ENCODE measurements at regions not wholly inside any gene's neighbourhood (a gene's known extent, or its start where the extent isn't known, plus 50 kb on each side); places are given as distances from the start of the nearest gene placed in this dataset.

DNA sequence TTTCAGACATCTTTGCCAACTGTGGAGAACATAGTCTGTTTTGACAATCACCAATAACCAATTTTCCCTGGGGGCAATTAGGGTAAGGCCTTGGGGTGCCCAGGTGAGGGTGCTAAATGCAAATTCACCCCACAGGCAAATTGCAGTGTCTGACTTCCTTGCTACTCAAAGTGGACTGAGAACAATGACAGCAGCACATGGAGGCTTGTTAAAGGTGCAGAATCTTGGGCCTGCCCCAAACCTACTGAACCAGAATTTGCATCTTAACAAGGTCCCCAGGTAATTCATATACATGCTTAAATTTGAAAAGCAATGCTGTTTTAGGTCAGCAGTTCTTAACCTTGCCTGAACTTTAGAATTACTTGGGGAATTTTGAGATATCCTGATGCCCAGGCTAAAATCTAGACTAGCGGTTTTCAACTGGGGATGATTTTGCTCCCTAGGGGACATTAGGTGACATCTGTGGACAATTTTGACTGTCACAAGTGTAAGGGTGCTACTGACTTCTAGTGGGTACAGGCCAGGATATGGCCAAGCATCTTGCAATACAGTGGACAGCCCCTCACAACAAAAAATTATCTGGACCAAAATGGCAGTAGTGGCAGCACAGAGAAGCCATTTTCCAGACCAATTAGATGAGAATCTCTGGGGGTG is 80.2 kb upstream of the GCFC2 start:
- no peak for DNase-seq

DNA sequence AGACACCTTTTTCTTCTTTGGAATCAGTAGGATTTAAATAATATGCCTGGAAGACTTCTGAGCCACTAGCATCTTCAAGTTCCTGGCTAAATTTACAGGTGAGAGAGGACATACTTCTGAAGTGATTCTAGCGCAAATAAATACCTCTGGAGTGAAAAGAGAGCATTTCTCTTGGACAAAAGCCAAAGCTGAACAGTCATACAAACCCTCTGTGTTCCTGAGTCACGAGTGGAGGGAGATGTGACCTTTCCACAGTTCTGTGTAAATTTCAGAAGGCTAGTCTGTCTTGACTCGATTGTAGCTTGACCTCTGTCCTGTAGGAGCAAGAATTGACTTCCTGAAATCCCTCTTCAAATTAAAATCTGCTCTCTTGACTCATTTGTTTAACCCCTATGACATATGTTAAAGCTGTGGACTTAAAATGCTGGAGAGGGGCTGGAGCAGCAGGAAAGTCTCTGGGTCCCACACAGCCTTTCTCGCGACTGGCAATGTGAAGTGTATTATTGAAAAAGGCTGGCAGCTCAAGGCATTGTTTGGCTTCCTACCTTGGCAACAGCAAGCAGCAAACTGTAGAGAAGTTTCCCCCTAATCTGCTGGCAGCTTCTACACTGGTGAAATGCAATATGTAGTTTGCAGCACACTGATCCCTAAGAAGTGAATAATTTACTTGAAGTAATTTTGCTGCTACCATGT is 79.6 kb upstream of the GCFC2 start:
- no peak for DNase-seq

DNA sequence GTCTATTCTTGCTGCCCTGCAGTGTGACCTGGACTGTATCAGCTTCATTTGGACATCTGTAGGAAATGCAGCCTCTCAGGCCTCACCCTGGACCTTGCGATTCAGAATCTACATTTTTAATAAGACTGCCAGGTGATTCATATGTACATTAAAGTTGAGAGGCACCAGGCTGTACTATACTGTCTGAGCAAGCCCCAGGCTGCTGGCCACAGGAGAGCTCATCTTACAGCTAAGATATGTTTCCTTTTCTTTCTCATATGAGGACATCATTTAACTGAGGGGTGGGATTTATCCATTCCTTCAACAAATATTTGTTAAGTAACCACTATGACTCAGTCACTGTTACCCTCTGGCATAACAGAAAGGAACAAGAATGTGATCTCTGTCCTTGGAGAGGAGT is 78.2 kb upstream of the GCFC2 start:
- no peak for DNase-seq

DNA sequence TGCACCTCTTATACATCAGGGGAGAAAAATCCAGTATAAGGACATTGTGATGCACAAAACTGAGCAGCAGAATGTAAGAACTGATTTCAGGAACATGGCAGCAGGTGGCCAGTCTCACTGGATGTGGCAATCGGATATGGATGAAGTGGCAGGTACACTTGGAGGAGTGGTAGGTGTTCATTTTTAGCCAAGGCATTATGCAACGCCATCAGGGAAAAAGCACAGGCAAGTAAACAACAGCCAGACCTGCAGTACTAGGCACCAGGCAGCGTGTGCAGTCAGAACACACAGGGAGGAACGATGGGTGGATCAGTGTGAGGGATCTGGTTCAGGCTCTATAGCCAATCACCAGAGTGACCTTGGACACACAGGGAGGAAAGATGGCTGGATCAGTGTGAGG is 77.4 kb upstream of the GCFC2 start:
- no peak for DNase-seq

DNA sequence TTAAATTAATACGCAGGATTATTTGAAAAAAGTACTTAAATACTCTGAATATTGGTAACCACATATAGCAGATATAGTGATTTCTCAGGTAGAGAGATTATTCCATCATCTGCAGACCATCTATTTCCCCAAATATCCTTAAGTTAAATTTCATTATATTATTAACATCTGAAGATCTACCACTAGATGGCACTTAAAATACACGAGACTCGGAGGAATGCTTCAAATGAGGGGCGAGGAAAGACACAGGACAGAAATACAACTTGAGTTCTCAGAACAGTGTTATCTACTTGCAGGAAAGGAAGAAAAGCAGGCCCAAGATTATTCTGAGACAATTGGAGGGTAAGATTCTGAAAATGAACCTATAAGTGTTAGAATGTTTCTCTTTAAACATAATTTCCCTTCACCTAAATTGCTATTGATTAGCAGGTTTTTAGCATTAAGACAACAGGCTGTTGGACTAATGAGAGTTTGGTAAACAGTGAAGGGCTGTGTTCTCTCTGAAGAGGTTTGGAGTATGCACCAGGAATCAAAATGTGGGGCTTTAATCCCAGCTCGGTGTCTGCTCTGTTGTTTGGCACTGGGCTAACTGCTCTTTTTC is 76.9 kb upstream of the GCFC2 start:
- DNase-seq = no peak

DNA sequence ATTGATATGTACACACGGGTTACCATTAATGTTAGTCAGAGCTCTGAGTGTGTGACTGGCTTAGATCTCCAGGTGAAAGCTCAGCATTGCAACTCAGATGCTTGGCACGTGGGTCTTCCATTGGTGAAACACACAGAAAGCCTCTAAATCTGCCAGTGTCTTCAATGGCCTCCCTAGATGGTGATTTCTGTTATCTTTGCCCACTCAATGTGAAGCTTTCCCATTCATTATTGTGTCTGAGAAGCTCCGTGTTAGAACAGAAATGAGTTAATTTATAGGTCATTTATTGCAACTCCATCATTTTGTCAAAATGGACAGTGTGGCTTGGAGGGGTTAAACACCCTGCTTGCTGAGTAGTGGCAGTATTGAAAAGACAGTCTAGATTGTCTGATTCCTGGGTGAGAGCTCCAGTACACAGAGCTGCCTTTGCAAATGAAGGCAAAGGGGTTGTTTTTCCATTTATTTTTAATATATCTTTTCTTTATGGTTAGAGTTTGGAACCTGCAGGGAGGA is 64.7 kb upstream of the GCFC2 start:
- DNase-seq = no peak

DNA sequence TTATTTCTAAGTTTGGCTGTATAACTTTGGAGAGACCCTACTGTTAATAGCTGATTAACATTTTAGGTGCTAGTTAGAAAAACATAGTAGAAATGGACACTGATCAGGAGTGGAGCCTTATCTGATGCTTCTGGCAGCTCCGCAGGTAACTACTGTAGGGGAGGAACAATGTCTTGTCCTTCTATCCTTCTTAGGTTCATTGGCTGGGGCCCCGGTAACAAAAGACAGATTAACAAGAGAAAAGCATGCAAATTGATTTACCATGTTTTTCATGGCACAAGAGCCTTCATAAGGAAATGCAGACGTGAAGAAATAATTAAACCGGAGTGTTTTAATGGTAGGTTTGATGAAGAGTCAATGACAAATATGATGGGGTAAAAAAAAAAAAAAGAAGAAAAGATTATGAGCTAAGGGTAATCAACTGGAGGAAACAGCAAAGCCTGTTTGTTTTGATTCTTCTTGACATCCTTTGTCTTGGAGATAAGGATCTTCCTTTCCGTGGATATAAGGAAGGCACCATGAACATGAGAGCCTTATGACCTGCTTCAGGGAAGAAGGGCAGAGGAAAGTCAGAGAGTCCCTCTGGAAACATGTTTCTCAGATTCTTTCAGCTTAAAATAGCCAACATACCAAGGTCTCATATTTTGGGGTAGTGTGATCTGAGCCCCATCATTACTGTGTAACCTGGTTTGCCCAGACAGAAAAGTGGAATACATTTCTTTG is 62.4 kb upstream of the GCFC2 start:
- no peak for DNase-seq

DNA sequence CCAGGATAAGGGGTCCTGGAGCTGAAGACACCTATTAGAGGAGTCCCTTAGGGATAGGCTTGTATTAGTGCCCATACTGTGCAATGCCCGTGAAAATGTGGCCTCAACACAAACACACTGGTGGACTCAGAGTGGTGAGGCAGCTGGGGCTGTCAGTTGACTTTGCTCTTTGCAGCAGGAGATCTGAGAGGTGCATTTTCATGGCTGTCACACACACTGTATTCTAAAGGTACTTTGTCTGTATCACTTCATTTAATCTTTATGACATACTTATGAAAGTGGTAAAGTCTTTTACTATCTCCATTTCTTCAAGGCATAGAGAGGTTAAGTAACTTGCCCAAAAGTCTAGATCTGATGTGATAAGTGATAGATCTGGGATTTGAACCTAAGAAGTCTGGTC is 55.1 kb upstream of the GCFC2 start:
- no peak for DNase-seq

DNA sequence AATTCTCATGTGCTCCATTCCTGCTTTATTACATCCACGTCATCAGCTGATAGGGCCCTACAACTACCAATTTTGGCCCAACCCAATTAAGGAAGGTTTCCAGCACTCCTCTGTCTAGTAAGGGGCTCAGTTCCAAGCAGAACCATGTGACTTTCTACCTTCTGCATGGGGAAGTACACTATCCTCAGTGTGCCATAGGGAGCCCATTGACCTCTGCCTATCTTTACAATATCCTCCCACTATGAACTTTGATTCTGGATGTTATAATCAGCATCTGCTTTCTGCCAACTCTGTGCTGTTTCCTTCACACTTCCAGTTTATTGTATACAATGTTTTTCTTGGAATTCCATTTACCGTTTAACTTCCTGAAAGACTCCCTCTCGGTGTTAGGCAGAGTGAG is 53.9 kb upstream of the GCFC2 start:
- no peak for DNase-seq

Measured in activated CD4-positive, alpha-beta T cell treated with anti-CD3 and anti-CD28 coated beads, Interleukin-2, amount 50 U/mL, for 1 hour (primary cell).